WTC11 (cell line): ENCODE measurements at regions not wholly inside any gene's neighbourhood (a gene's known extent, or its start where the extent isn't known, plus 50 kb on each side); places are given as distances from the start of the nearest gene placed in this dataset.

ENCODE experiments used
- ATAC-seq: fragments of 200-7000 bp; cut with Tn5 transposase; 2 replicates; pipeline ENCODE4 v1.10.0; 2021; ENCODE audit warnings: mild to moderate bottlenecking, moderate library complexity
- CTCF ChIA-PET: fragments of 300-600 bp; sonication (Branson Sonifier 250); formaldehyde crosslinking; loops from one replicate; lab custom pipeline; 2021; ENCODE audit warnings: antibody characterized with exemption; lab: Charles Lee
- POLR2A ChIA-PET: fragments of 350-600 bp; sonication (Branson Sonifier 250); formaldehyde crosslinking; loops from one replicate; lab custom pipeline; 2021; ENCODE audit warnings: antibody characterized with exemption; lab: Charles Lee
- DNase-seq: peaks from one replicate; pipeline ENCODE4 v3.0.0; 2021; ENCODE audit warnings: low spot score
- H3K27ac Mint-ChIP-seq: 2 replicates; pipeline ENCODE4 v1.8.0; 2021; ENCODE audit warnings: mixed read lengths
- H3K27me3 Mint-ChIP-seq: 2 replicates; pipeline ENCODE4 v1.8.0; 2021; ENCODE audit warnings: low read depth, mild to moderate bottlenecking, moderate library complexity, mixed read lengths
- H3K36me3 Mint-ChIP-seq: 2 replicates; pipeline ENCODE4 v1.8.0; 2021; ENCODE audit warnings: mixed read lengths
- H3K4me1 Mint-ChIP-seq: 2 replicates; pipeline ENCODE4 v1.8.0; 2022; ENCODE audit warnings: mixed read lengths
- H3K4me3 Mint-ChIP-seq: 2 replicates; pipeline ENCODE4 v1.8.0; 2021; ENCODE audit warnings: mild to moderate bottlenecking, moderate library complexity, mixed read lengths
- H3K9me3 Mint-ChIP-seq: 2 replicates; pipeline ENCODE4 v1.8.0; 2021; ENCODE audit warnings: mixed read lengths
- ATF6 ChIP-seq: sonication (generic); formaldehyde crosslinking; IDR thresholded peaks from 2 replicates; pipeline ENCODE4 v1.8.1; 2023; ENCODE audit warnings: mild to moderate bottlenecking, missing genetic modification reagents
- CBFB ChIP-seq: sonication (generic); formaldehyde crosslinking; IDR thresholded peaks from 2 replicates; pipeline ENCODE4 v1.8.1; 2022; ENCODE audit warnings: mild to moderate bottlenecking, low read depth, missing genetic modification reagents
- CDX4 ChIP-seq: fragments of 250-450 bp; sonication (Bioruptor Pico); IDR thresholded peaks from 2 replicates; pipeline ENCODE4 v1.9.0; 2021; ENCODE audit warnings: moderate library complexity, mild to moderate bottlenecking, inconsistent platforms, borderline replicate concordance
- E2F1 ChIP-seq: sonication (generic); formaldehyde crosslinking; IDR thresholded peaks from 2 replicates; pipeline ENCODE4 v1.8.0; 2022; ENCODE audit warnings: mild to moderate bottlenecking, missing genetic modification reagents
- ETV6 ChIP-seq: sonication (generic); formaldehyde crosslinking; IDR thresholded peaks from 2 replicates; pipeline ENCODE4 v1.8.1; 2022; ENCODE audit warnings: mild to moderate bottlenecking, missing genetic modification reagents
- MLX ChIP-seq: sonication (generic); formaldehyde crosslinking; IDR thresholded peaks from 2 replicates; pipeline ENCODE4 v1.8.1; 2023; ENCODE audit warnings: mild to moderate bottlenecking, missing genetic modification reagents, moderate library complexity
- NFATC4 ChIP-seq: fragments of 250-450 bp; sonication (Bioruptor Pico); IDR thresholded peaks from 2 replicates; pipeline ENCODE4 v1.9.0; 2021; ENCODE audit warnings: mild to moderate bottlenecking
- NR2C2 ChIP-seq: sonication (generic); formaldehyde crosslinking; IDR thresholded peaks from 2 replicates; pipeline ENCODE4 v1.8.0; 2022; ENCODE audit warnings: mild to moderate bottlenecking, missing genetic modification reagents
- OVOL2 ChIP-seq: fragments of 250-450 bp; sonication (Bioruptor Pico); IDR thresholded peaks from 2 replicates; pipeline ENCODE4 v1.9.0; 2021; ENCODE audit warnings: mild to moderate bottlenecking, borderline replicate concordance
- PRDM15 ChIP-seq: sonication (generic); formaldehyde crosslinking; IDR thresholded peaks from 2 replicates; pipeline ENCODE4 v1.8.0; 2022; ENCODE audit warnings: missing genetic modification reagents
- RELA ChIP-seq: sonication (generic); formaldehyde crosslinking; IDR thresholded peaks from 2 replicates; pipeline ENCODE4 v1.8.1; 2022; ENCODE audit warnings: missing genetic modification reagents, mild to moderate bottlenecking, borderline replicate concordance
- RORB ChIP-seq: fragments of 250-450 bp; sonication (Bioruptor Pico); IDR thresholded peaks from 2 replicates; pipeline ENCODE4 v1.9.0; 2021; ENCODE audit warnings: mild to moderate bottlenecking
- SMAD3 ChIP-seq: sonication (generic); formaldehyde crosslinking; IDR thresholded peaks from 2 replicates; pipeline ENCODE4 v1.8.0; 2022; ENCODE audit warnings: missing genetic modification reagents, mild to moderate bottlenecking, borderline replicate concordance
- SP1 ChIP-seq: sonication (generic); formaldehyde crosslinking; conservative IDR thresholded peaks from 2 replicates; pipeline ENCODE4 v1.8.1; 2022; ENCODE audit warnings: missing genetic modification reagents
- TEAD4 ChIP-seq: sonication (generic); formaldehyde crosslinking; IDR thresholded peaks from 2 replicates; pipeline ENCODE4 v1.8.0; 2022; ENCODE audit warnings: mild to moderate bottlenecking, missing genetic modification reagents
- ZBTB21 ChIP-seq: sonication (generic); formaldehyde crosslinking; IDR thresholded peaks from 2 replicates; pipeline ENCODE4 v1.8.1; 2023; ENCODE audit warnings: mild to moderate bottlenecking, missing genetic modification reagents, borderline replicate concordance
- ZNF317 ChIP-seq: sonication (generic); formaldehyde crosslinking; IDR thresholded peaks from 2 replicates; pipeline ENCODE4 v1.8.1; 2023; ENCODE audit warnings: low read depth, mild to moderate bottlenecking, moderate library complexity, missing genetic modification reagents, borderline replicate concordance
- ZSCAN18 ChIP-seq: fragments of 250-450 bp; sonication (Bioruptor Pico); IDR thresholded peaks from 2 replicates; pipeline ENCODE4 v2.1.2; 2022; ENCODE audit warnings: mild to moderate bottlenecking, moderate library complexity

- no peak for TF ChIP-seq ZNF317 (CRISPR knock-in tag)
- no peak for TF ChIP-seq PRDM15 (CRISPR knock-in tag)
- TF ChIP-seq SMAD3 (CRISPR knock-in tag), result no peak
- no peak for TF ChIP-seq CBFB (CRISPR knock-in tag)
- TF ChIP-seq RORB, result no peak
- TF ChIP-seq NR2C2 (CRISPR knock-in tag), result no peak
- TF ChIP-seq ATF6, result no peak
- no peak for TF ChIP-seq ZBTB21 (CRISPR knock-in tag)
- TF ChIP-seq RELA (CRISPR knock-in tag), result no peak
- no peak for TF ChIP-seq MLX
- no peak for TF ChIP-seq SP1 (CRISPR knock-in tag)
Measured at GRCh38 chr6:77318256-77318655, 145.0 kb downstream of the HTR1B start (continued).

- CTCF ChIA-PET, result no interaction called here
- H3K27ac Mint-ChIP-seq, result no peak overlapping the region
- no peaks in the 10 kb centered on the region for H3K4me1 Mint-ChIP-seq
- no peaks in the 10 kb centered on the region for H3K27me3 Mint-ChIP-seq
- H3K9me3 Mint-ChIP-seq, result no peaks in the 10 kb centered on the region
- no peak for TF ChIP-seq NFATC4 (CRISPR knock-in tag)
- no peak for TF ChIP-seq OVOL2
- TF ChIP-seq TEAD4 (CRISPR knock-in tag), result no peak
- no peak for TF ChIP-seq CDX4 (CRISPR knock-in tag)
- no peak for TF ChIP-seq ETV6 (CRISPR knock-in tag)
- no peak for TF ChIP-seq ZSCAN18
- no peak for TF ChIP-seq SMAD3 (CRISPR knock-in tag)
- no peak for TF ChIP-seq E2F1 (CRISPR knock-in tag)
- TF ChIP-seq, all 79 proteins: peak for 0
- no peaks in the 10 kb centered on the region for H3K36me3 Mint-ChIP-seq
- ATAC-seq (no peak), DNase-seq (no peak)
- POLR2A ChIA-PET, result no interaction called here
- no peak overlapping the region for H3K4me3 Mint-ChIP-seq
Measured at GRCh38 chr6:77313595-77313994, 149.7 kb downstream of the HTR1B start.
